GM23338 (cell line): ENCODE measurements at regions not wholly inside any gene's neighbourhood (a gene's known extent, or its start where the extent isn't known, plus 50 kb on each side); places are given as distances from the start of the nearest gene placed in this dataset.
A peak's percentile ranks its signal among the peaks of the same experiment; 100 is the strongest.

Experiments
- ATAC-seq: fragments of 200-7000 bp; cut with Tn5 transposase; 3 replicates; pipeline ENCODE4 v1.9.1; 2020
- DNase-seq: peaks from one replicate; pipeline ENCODE4 v3.0.0-alpha.2; 2015; ENCODE audit warnings: low spot score
- H2AFZ ChIP-seq: fragments of 200-600 bp; sonication (generic); 2 replicates; pipeline ENCODE4 v1.8.0; 2016; ENCODE audit warnings: antibody characterized with exemption, mild to moderate bottlenecking, moderate library complexity
- H3F3A ChIP-seq: fragments of 200-600 bp; sonication (generic); replicated peaks from 2 replicates; pipeline ENCODE4 v1.8.0; 2017; ENCODE audit warnings: antibody characterized with exemption, mixed run types, low read depth
- H3K27ac ChIP-seq: fragments of 200-600 bp; sonication (generic); 2 replicates; pipeline ENCODE4 v1.6.1; 2016; ENCODE audit warnings: low read depth
- H3K27me3 ChIP-seq: fragments of 200-600 bp; sonication (generic); 2 replicates; pipeline ENCODE4 v1.8.0; 2016; ENCODE audit warnings: mild to moderate bottlenecking, mixed run types, moderate library complexity; ENCODE audit not compliant: insufficient read depth
- H3K36me3 ChIP-seq: fragments of 200-600 bp; sonication (generic); 2 replicates; pipeline ENCODE4 v1.8.0; 2016; ENCODE audit warnings: mild to moderate bottlenecking; ENCODE audit not compliant: insufficient read depth
- H3K4me1 ChIP-seq: fragments of 200-600 bp; sonication (generic); 2 replicates; pipeline ENCODE4 v1.8.0; 2016; ENCODE audit warnings: mild to moderate bottlenecking, moderate library complexity; ENCODE audit not compliant: insufficient read depth
- H3K4me2 ChIP-seq: fragments of 200-600 bp; sonication (generic); 2 replicates; pipeline ENCODE4 v1.7.1; 2017; ENCODE audit warnings: mixed run types
- H3K4me3 ChIP-seq: fragments of 200-600 bp; sonication (generic); 2 replicates; pipeline ENCODE4 v1.6.1; 2016; ENCODE audit warnings: mixed run types
- H3K79me2 ChIP-seq: fragments of 200-600 bp; sonication (generic); replicated peaks from 2 replicates; pipeline ENCODE4 v1.8.0; 2017; ENCODE audit warnings: mild to moderate bottlenecking; ENCODE audit not compliant: insufficient read depth
- H3K9me2 ChIP-seq: fragments of 200-600 bp; sonication (generic); 2 replicates; pipeline ENCODE4 v1.8.0; 2017; ENCODE audit not compliant: insufficient read depth
- H4K20me1 ChIP-seq: fragments of 200-600 bp; sonication (generic); replicated peaks from 2 replicates; pipeline ENCODE4 v1.8.0; 2017; ENCODE audit warnings: mild to moderate bottlenecking; ENCODE audit not compliant: insufficient read depth
- H3K27ac Mint-ChIP-seq: 2 replicates; pipeline ENCODE4 v1.8.0; 2020; ENCODE audit warnings: inconsistent platforms, mild to moderate bottlenecking, moderate library complexity, mixed read lengths
- H3K27me3 Mint-ChIP-seq: 3 replicates; pipeline ENCODE4 v1.8.0; 2022; ENCODE audit warnings: low read depth, mild to moderate bottlenecking, moderate library complexity, mixed read lengths, inconsistent platforms; ENCODE audit not compliant: insufficient read depth, poor library complexity
- H3K36me3 Mint-ChIP-seq: 3 replicates; pipeline ENCODE4 v1.8.0; 2021; ENCODE audit warnings: low read depth, mild to moderate bottlenecking, inconsistent platforms, moderate library complexity, mixed read lengths
- H3K4me1 Mint-ChIP-seq: 3 replicates; pipeline ENCODE4 v1.8.0; 2020; ENCODE audit warnings: mild to moderate bottlenecking, inconsistent platforms, mixed read lengths
- H3K4me3 Mint-ChIP-seq: 3 replicates; pipeline ENCODE4 v1.8.0; 2021; ENCODE audit warnings: moderate library complexity, mild to moderate bottlenecking, inconsistent platforms, mixed read lengths
- H3K9me3 Mint-ChIP-seq: 3 replicates; pipeline ENCODE4 v1.8.0; 2020; ENCODE audit warnings: moderate library complexity, mild to moderate bottlenecking, inconsistent platforms, mixed read lengths
- CREB1 ChIP-seq: fragments of 250-450 bp; sonication (Bioruptor Pico); IDR thresholded peaks from 2 replicates; pipeline ENCODE4 v1.5.0; 2020; ENCODE audit warnings: low read depth, mild to moderate bottlenecking, moderate library complexity
- EZH2 ChIP-seq: fragments of 200-600 bp; sonication (generic); IDR thresholded peaks from one replicate; pipeline ENCODE4 v1.8.0; 2017; ENCODE audit warnings: antibody characterized with exemption, mild to moderate bottlenecking, low read depth; ENCODE audit not compliant: unreplicated experiment
- JUNB ChIP-seq: IDR thresholded peaks from one replicate; pipeline ENCODE4 v1.6.1; 2016; ENCODE audit warnings: antibody characterized with exemption; ENCODE audit not compliant: unreplicated experiment
- ZNF114 ChIP-seq: fragments of 250-450 bp; sonication (Bioruptor Pico); IDR thresholded peaks from 2 replicates; pipeline ENCODE4 v1.5.0; 2020; ENCODE audit warnings: mild to moderate bottlenecking, moderate library complexity
- ZNF331 ChIP-seq: fragments of 250-450 bp; sonication (Bioruptor Pico); IDR thresholded peaks from 2 replicates; pipeline ENCODE4 v1.5.0; 2020; ENCODE audit warnings: low read depth, mild to moderate bottlenecking, moderate library complexity
- TF ChIP-seq, protein P1 (sequence below), 2 experiments: fragments of 200-600 bp in 1 of 2; sonication (generic) in 1 of 2; conservative IDR thresholded peaks; 2 replicates each; pipeline versions ENCODE4 v1.5.1 to v1.6.1; 2016 to 2017; ENCODE audit warnings: antibody characterized with exemption in 2 of 2, low read depth in 2 of 2, mild to moderate bottlenecking in 2 of 2, moderate library complexity in 1 of 2
- TF ChIP-seq, protein P2 (sequence below): IDR thresholded peaks from 2 replicates; pipeline ENCODE4 v1.6.1; 2016; ENCODE audit warnings: antibody characterized with exemption
- TF ChIP-seq, protein P3 (sequence below): fragments of 250-450 bp; sonication (Bioruptor Pico); IDR thresholded peaks from 2 replicates; pipeline ENCODE4 v1.5.0; 2020; ENCODE audit warnings: mild to moderate bottlenecking, moderate library complexity
- TF ChIP-seq, protein P4 (sequence below): IDR thresholded peaks from one replicate; pipeline ENCODE4 v1.6.1; 2018; ENCODE audit warnings: antibody characterized with exemption; ENCODE audit not compliant: unreplicated experiment

DNA sequence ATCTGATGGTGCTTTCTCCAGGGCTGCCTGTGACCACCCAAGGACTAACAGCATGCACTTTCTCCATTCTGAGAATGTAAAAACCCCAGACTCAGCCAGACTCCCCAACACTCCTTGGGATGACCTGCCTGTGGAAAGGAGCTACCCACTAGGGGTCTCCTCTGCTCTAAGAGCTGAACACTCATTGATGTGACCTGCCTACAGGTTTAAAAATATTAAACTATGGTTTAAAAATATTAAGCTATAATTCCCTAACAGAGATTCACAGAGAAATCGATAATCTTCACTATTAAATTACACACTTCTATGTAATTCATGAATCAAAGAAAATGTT is 696.2 kb upstream of the SLITRK5 start (continued):
- TF ChIP-seq, protein P1, sequence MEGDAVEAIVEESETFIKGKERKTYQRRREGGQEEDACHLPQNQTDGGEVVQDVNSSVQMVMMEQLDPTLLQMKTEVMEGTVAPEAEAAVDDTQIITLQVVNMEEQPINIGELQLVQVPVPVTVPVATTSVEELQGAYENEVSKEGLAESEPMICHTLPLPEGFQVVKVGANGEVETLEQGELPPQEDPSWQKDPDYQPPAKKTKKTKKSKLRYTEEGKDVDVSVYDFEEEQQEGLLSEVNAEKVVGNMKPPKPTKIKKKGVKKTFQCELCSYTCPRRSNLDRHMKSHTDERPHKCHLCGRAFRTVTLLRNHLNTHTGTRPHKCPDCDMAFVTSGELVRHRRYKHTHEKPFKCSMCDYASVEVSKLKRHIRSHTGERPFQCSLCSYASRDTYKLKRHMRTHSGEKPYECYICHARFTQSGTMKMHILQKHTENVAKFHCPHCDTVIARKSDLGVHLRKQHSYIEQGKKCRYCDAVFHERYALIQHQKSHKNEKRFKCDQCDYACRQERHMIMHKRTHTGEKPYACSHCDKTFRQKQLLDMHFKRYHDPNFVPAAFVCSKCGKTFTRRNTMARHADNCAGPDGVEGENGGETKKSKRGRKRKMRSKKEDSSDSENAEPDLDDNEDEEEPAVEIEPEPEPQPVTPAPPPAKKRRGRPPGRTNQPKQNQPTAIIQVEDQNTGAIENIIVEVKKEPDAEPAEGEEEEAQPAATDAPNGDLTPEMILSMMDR (conservative IDR thresholded peaks at IDR 0.05; ENCODE audit: low read depth in 2 of 2) = peak; percentile 32 to 57
- TF ChIP-seq JUNB = no peak
- TF ChIP-seq CREB1 = no peak

DNA sequence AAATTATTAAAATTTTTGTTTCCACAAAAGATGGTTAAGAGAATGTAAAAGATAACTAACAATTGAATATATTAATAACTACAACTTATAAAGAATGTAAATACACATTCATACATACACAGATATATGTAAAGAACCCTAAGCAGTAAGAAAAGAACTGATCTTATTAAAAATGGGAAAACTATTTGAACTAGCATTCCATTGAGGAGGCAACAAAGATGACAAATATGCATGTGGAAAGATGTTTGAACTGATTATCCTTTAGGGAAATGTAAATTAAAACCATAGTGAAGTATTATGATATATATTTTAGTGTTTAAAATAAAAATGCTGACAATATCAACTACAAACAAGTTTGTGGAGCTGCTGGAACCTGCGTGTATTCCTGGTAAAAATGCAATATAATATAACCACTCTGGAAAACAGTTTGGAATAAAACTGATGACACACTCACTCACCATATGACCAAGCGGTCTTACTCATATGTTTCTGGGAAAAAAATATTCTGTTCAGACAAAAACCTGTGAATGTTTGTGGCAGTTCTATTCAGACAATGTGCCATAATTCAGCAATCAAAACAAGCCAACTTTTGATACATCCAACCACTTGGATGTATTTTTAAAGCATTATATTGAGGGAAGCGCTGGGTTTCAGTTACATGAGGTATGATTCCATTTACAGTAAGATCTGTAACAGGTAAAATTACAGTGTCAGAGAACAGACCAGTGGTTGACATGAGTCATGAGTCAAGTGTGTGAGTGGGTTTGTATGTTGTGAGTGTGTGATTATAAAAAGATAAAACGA is 694.4 kb upstream of the SLITRK5 start:
- Mint-ChIP-seq H3K27ac (0 out of 2 replicates have a peak overlapping the region, but pooled peaks have one; percentile 16), H3K4me3 (no peak overlapping the region), H3K27me3 (no peaks in the 10 kb centered on the region), H3K4me1 (peaks cover 12% of the 10 kb centered on the region), H3K9me3 (no peaks in the 10 kb centered on the region), H3K36me3 (no peaks in the 10 kb centered on the region)
- ATAC-seq = no peak
- H2AFZ ChIP-seq = no peak overlapping the region
- H3K4me1 ChIP-seq = no peaks in the 10 kb centered on the region
- H3F3A ChIP-seq = no peaks in the 10 kb centered on the region
- no peak overlapping the region for H3K4me3 ChIP-seq
- H3K27me3 ChIP-seq = no peaks in the 10 kb centered on the region
- no peak for DNase-seq
- no peaks in the 10 kb centered on the region for H4K20me1 ChIP-seq
- no peaks in the 10 kb centered on the region for H3K9me2 ChIP-seq
- no peak overlapping the region for H3K27ac ChIP-seq
- no peaks in the 10 kb centered on the region for H3K36me3 ChIP-seq
- no peak overlapping the region for H3K4me2 ChIP-seq
- no peaks in the 10 kb centered on the region for H3K79me2 ChIP-seq
- no peak for TF ChIP-seq ZNF331 (CRISPR knock-in tag)
- no peak for TF ChIP-seq ZNF114 (CRISPR knock-in tag)
- no peak for TF ChIP-seq EZH2
- TF ChIP-seq, protein P2, sequence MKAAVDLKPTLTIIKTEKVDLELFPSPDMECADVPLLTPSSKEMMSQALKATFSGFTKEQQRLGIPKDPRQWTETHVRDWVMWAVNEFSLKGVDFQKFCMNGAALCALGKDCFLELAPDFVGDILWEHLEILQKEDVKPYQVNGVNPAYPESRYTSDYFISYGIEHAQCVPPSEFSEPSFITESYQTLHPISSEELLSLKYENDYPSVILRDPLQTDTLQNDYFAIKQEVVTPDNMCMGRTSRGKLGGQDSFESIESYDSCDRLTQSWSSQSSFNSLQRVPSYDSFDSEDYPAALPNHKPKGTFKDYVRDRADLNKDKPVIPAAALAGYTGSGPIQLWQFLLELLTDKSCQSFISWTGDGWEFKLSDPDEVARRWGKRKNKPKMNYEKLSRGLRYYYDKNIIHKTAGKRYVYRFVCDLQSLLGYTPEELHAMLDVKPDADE = no peak
- TF ChIP-seq, protein P1 (conservative IDR thresholded peaks at IDR 0.05; ENCODE audit: low read depth in 2 of 2) = no peak
- TF ChIP-seq, protein P3, sequence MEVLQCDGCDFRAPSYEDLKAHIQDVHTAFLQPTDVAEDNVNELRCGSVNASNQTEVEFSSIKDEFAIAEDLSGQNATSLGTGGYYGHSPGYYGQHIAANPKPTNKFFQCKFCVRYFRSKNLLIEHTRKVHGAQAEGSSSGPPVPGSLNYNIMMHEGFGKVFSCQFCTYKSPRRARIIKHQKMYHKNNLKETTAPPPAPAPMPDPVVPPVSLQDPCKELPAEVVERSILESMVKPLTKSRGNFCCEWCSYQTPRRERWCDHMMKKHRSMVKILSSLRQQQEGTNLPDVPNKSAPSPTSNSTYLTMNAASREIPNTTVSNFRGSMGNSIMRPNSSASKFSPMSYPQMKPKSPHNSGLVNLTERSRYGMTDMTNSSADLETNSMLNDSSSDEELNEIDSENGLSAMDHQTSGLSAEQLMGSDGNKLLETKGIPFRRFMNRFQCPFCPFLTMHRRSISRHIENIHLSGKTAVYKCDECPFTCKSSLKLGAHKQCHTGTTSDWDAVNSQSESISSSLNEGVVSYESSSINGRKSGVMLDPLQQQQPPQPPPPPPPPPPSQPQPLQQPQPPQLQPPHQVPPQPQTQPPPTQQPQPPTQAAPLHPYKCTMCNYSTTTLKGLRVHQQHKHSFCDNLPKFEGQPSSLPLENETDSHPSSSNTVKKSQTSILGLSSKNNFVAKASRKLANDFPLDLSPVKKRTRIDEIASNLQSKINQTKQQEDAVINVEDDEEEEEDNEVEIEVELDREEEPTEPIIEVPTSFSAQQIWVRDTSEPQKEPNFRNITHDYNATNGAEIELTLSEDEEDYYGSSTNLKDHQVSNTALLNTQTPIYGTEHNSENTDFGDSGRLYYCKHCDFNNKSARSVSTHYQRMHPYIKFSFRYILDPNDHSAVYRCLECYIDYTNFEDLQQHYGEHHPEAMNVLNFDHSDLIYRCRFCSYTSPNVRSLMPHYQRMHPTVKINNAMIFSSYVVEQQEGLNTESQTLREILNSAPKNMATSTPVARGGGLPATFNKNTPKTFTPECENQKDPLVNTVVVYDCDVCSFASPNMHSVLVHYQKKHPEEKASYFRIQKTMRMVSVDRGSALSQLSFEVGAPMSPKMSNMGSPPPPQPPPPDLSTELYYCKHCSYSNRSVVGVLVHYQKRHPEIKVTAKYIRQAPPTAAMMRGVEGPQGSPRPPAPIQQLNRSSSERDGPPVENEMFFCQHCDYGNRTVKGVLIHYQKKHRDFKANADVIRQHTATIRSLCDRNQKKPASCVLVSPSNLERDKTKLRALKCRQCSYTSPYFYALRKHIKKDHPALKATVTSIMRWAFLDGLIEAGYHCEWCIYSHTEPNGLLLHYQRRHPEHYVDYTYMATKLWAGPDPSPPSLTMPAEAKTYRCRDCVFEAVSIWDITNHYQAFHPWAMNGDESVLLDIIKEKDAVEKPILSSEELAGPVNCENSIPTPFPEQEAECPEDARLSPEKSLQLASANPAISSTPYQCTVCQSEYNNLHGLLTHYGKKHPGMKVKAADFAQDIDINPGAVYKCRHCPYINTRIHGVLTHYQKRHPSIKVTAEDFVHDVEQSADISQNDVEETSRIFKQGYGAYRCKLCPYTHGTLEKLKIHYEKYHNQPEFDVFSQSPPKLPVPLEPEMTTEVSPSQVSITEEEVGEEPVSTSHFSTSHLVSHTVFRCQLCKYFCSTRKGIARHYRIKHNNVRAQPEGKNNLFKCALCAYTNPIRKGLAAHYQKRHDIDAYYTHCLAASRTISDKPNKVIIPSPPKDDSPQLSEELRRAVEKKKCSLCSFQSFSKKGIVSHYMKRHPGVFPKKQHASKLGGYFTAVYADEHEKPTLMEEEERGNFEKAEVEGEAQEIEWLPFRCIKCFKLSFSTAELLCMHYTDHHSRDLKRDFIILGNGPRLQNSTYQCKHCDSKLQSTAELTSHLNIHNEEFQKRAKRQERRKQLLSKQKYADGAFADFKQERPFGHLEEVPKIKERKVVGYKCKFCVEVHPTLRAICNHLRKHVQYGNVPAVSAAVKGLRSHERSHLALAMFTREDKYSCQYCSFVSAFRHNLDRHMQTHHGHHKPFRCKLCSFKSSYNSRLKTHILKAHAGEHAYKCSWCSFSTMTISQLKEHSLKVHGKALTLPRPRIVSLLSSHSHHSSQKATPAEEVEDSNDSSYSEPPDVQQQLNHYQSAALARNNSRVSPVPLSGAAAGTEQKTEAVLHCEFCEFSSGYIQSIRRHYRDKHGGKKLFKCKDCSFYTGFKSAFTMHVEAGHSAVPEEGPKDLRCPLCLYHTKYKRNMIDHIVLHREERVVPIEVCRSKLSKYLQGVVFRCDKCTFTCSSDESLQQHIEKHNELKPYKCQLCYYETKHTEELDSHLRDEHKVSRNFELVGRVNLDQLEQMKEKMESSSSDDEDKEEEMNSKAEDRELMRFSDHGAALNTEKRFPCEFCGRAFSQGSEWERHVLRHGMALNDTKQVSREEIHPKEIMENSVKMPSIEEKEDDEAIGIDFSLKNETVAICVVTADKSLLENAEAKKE (CRISPR knock-in tag) = no peak
- TF ChIP-seq, protein P4, sequence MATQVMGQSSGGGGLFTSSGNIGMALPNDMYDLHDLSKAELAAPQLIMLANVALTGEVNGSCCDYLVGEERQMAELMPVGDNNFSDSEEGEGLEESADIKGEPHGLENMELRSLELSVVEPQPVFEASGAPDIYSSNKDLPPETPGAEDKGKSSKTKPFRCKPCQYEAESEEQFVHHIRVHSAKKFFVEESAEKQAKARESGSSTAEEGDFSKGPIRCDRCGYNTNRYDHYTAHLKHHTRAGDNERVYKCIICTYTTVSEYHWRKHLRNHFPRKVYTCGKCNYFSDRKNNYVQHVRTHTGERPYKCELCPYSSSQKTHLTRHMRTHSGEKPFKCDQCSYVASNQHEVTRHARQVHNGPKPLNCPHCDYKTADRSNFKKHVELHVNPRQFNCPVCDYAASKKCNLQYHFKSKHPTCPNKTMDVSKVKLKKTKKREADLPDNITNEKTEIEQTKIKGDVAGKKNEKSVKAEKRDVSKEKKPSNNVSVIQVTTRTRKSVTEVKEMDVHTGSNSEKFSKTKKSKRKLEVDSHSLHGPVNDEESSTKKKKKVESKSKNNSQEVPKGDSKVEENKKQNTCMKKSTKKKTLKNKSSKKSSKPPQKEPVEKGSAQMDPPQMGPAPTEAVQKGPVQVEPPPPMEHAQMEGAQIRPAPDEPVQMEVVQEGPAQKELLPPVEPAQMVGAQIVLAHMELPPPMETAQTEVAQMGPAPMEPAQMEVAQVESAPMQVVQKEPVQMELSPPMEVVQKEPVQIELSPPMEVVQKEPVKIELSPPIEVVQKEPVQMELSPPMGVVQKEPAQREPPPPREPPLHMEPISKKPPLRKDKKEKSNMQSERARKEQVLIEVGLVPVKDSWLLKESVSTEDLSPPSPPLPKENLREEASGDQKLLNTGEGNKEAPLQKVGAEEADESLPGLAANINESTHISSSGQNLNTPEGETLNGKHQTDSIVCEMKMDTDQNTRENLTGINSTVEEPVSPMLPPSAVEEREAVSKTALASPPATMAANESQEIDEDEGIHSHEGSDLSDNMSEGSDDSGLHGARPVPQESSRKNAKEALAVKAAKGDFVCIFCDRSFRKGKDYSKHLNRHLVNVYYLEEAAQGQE = no peak
